ENCODE measurements at regions not wholly inside any gene's neighbourhood (a gene's known extent, or its start where the extent isn't known, plus 50 kb on each side); places are given as distances from the start of the nearest gene placed in this dataset.

GRCh38 chr5:12854386-12854785 lies 950.1 kb upstream of the CTNND2 start:
- no peak for FAIRE-seq

GRCh38 chr5:12851761-12852160 lies 947.5 kb upstream of the CTNND2 start:
- FAIRE-seq, result no peak

- no peak for FAIRE-seq
Measured at GRCh38 chr5:12848709-12849108, 944.5 kb upstream of the CTNND2 start.

DNA sequence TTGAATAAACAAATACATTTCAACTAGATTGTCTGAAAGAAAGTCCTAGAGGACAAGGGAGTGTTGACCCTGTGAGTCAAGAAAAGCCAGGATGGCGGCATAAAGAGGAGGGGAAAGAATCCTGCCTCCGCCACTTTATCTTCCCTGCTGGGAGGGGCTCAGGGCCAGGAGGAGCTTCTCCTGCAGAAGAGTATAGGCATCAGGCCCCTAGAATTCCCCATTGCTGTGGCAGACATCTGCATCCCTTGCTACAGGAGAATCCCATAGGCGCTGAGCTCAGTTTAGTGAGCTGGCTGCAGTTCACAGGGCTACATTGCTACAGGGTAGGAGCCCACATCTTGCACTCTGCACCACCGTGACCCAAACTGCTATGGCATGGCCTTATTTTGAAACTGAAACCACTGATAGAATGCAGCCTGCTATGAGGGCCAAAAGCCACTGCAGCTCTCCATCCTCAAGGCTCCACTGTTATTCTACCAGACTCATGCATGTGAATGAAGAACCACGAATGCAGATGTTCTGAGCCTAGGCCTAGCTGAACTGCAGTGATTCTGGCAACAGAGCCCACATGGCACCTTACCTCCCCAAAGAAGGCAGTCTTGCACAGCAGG lies 941.4 kb upstream of the CTNND2 start:
- FAIRE-seq, result no peak

DNA sequence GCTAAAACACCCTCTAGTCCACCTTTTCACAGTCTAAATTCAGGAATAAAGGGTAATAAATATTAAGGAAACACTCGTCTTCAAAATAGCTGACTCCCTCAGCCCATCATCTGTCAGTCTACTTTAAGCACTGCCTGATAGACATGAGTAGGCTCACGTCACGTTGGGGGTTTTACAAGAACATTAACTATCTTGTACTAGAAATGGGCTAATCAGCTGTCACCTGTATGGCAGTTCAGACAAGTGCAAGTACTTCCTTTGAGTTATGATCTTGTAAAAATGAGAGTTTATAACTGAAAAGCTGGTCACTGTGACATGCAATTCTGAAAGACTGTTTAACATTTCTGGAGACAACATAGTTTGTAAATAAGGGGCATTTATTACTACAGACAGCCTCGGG lies 936.7 kb upstream of the CTNND2 start:
- no peak for FAIRE-seq

DNA sequence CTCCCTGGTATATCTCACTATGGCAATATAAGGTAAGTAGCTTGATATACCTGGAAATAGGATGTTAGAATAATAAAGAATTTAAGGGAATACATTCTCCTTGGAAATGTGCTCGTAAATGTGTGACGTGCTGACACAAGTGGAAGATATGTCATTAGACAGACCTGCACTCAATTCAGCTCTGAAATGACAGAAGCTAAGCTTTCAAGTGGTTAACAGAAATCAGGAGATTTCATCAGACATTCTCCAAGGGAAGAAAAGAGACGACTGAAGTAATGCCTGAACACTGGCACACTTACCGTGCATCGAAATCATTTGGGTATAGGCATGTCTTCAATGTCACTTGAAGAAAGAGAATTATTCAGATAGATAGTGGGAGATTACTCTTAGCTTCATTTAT lies 933.3 kb upstream of the CTNND2 start:
- FAIRE-seq, result no peak

- no peak for FAIRE-seq
Measured at GRCh38 chr5:12825163-12825562, 920.9 kb upstream of the CTNND2 start.

DNA sequence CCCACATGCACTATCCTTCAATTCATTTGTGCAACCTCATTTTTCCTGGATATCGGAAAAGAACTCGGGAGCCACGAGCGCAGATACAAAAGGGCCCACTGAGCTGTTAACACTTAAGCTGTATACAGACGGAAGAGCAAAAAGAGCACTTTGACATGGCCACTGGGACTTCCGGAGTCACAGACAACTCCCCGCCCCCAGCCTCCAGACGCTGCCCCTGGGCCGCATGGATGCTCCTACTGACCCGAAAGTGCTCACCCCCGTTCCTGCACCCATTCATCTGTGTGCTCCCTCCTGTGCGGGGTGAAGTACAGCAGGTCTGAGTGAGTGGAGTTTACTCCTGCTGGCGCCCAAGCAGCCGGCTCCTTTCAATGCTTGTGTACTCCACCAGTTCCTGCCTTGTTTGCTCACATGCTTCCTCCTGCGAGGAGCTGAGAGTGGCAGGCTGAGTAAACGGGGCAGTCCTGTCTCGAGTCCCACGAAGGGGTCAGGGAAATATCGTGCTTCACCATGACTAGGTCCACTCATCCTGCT lies 901.0 kb upstream of the CTNND2 start:
- FAIRE-seq, result no peak

GRCh38 chr5:12799165-12799564 lies 894.9 kb upstream of the CTNND2 start:
- FAIRE-seq, result no peak

GRCh38 chr5:12795333-12795663 lies 891.1 kb upstream of the CTNND2 start:
- FAIRE-seq, result no peak

- FAIRE-seq, result no peak
Measured at GRCh38 chr5:12794476-12795332, 890.5 kb upstream of the CTNND2 start.

DNA sequence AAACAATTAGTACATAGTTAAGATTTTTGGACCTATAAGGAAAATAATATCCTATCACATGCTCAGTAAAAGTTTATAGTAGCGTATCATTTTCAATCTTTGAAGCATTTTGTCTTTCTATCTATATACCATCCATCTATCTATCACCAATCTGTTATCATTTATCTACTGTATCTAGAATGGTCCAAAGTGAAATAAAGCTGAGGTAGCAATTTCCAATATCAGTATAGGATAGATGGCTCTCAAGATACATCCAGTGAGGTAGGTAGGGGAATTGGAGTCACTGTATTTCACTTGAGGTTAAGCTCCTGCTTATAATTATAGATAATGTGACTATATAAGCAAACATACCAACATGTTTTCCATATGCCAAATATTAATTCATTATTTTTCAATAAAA lies 889.1 kb upstream of the CTNND2 start:
- FAIRE-seq, result no peak

DNA sequence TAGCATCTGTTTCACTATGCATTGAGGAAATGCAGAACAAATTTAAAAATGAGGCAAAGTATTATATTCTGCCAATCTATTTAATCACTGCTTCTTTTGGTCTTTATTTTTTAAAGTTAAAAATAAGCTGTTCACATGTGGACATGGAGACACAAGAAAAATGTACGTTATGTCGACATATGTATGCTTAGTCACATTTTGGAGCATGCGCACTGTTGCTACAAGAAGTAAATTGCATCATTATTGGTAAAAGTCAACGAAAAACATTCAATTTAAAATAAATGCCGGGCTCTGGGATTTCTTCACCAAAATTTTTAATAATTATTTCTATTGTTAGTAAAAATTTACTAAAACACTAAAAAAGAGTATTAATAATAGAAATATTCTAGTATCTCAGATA lies 876.3 kb upstream of the CTNND2 start:
- FAIRE-seq, result no peak

GRCh38 chr5:12777342-12777741 lies 873.1 kb upstream of the CTNND2 start:
- FAIRE-seq, result no peak

DNA sequence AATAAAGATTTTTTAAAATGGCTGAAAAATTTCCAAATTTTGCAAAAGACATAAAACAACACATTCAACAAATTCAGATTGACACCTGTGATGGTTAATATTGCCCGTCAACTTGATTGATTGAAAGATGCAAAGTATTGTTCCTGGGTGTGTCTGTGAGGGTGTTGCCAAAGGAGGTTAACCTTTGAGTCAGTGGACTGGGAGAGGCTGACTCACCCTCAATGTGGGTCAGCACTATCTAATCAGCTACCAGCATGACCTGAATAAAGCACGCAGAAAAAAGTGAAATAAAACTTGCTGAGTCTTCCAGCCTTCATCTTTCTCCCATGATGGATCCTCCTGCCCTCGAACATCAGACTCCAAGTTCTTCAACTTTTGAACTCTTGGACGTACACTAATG lies 868.0 kb upstream of the CTNND2 start:
- FAIRE-seq, result no peak

DNA sequence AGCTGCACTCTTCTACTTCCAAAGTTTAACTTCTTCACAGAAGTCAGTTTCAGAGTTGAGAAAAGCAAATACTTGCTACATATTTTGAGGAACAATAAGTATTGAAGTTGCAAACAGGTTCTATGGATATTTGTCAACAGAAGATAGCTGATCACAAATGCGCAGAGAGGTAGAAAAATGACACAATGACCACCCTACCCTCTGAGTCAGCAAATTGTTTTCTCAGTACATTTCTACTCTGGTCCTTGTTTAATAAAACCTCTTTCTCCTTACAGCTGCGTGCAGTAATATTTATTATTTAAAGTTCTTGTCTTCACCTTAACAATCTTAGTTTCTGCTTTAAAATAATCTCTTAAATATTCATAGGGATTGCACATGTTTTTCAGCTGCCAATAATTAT lies 855.1 kb upstream of the CTNND2 start:
- FAIRE-seq, result no peak

DNA sequence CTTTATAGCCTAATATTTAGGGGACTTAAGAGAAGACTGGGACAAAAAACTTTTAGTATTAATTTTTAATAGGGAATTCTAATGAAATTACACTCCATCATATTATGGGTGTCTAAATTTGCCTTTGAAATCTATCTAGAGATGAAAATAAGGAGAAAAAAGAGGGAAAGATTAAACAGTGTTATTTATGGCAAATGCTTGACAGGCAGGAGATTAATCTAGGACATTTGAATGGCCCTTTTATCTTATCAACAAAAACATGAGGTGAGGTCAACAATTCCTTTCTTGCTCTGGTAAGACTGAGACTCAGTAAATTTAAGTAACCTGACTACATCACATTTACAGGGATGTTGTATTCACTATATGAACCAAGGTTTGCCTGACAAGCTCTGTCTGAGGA lies 852.8 kb upstream of the CTNND2 start:
- no peak for FAIRE-seq

DNA sequence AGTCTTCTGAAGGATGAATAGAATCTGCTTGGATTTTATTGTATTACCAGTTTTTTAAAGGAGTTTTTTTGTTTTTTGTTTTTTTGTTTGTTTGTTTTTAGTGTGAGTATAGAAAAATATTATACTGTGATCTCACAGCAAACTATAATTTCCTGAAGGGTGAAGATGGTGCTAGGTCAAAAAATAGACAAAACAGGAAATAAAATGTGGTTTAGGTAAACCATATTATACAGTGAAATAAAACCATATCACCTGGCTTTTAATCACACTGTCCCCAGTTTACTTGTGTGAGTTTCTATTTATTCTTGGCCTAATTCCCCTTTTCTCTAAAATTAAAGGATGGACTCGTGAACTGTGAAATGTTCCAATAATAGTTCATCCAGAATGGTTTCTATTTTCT lies 841.3 kb upstream of the CTNND2 start:
- no peak for FAIRE-seq

- no peak for FAIRE-seq
Measured at GRCh38 chr5:12743582-12743981, 839.3 kb upstream of the CTNND2 start.

- FAIRE-seq, result no peak
Measured at GRCh38 chr5:12730354-12730753, 826.1 kb upstream of the CTNND2 start.

- FAIRE-seq, result no peak
Measured at GRCh38 chr5:12716664-12717063, 812.4 kb upstream of the CTNND2 start.

DNA sequence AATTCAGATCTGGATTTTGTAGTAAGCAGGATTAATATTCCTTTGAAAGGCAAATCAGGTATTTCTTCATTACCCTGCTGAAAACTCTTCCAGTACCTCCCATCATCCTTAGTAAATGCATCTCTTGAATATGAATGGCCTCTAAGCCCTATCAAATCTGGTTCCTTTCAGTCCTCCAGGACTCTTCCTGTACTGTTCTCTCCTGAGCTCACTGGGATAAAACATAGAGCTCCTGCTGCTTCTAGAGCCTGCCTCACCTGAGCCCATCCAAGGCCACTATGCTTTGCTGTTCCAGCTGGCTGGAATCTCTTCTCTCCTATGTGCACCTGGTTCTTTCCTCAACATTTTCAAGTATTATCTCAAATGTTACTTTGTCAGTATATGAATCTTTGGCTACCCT lies 803.3 kb upstream of the CTNND2 start:
- no peak for FAIRE-seq

DNA sequence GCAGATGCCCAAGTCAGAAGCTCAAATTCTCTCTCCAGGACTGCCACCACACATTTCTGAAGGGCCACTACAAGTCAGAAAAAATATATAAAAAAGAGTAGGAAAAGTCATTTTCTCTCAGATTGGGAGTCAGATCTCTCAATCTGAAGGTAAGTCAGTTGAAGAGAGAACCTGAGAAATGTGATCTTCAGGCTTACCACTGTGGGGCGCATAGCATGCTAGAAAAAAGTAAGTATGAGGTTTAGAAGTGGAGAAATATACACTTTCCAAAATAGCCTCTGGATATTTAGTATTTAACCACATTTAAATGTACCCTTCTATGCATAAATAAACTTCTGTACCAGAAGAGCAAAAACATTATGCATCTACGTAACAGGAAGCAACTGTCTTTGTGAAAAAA lies 800.7 kb upstream of the CTNND2 start:
- FAIRE-seq, result no peak

- no peak for FAIRE-seq
Measured at GRCh38 chr5:12703254-12703653, 799.0 kb upstream of the CTNND2 start.

DNA sequence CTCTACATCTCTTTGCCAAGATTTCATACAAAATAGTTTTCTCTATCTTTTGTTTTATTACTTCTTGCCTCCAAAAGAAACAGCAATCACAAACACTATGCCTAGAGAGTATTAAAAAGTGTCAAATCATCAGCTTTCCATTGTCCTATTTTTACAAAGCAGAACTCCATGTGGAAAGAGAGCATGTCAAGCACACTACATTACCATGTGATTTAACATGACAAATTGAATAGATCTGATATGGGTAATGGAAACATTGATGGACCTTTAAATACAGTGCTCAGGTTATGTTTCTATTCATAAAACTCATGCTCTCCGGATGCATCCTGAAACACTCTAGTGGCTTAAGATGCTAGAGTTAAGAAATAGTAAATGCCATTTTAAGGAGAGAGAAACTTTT lies 791.4 kb upstream of the CTNND2 start:
- FAIRE-seq, result no peak
